ENCODE measurements at regions not wholly inside any gene's neighbourhood (a gene's known extent, or its start where the extent isn't known, plus 50 kb on each side); places are given as distances from the start of the nearest gene placed in this dataset.

DNA sequence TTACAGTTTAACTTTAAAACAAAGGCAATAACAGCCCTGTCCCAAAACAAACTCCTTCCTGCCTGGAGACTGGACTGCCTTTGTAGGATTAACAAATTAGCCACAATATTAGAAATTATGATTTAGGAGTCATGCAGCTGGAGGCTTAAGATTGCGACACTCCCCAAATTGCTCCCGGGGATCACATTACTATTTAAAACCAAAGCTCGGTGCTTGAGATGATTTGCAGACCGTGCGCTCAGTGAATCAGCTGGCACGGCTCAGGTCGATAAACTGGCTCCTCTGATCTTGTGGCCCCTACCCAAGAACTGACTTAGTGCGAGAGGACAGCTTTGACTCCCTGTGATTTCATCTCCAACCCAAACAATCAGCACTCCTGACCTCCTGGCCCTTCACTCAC lies 829.3 kb downstream of the NLGN4X start:
- TF ChIP-seq, protein P1, sequence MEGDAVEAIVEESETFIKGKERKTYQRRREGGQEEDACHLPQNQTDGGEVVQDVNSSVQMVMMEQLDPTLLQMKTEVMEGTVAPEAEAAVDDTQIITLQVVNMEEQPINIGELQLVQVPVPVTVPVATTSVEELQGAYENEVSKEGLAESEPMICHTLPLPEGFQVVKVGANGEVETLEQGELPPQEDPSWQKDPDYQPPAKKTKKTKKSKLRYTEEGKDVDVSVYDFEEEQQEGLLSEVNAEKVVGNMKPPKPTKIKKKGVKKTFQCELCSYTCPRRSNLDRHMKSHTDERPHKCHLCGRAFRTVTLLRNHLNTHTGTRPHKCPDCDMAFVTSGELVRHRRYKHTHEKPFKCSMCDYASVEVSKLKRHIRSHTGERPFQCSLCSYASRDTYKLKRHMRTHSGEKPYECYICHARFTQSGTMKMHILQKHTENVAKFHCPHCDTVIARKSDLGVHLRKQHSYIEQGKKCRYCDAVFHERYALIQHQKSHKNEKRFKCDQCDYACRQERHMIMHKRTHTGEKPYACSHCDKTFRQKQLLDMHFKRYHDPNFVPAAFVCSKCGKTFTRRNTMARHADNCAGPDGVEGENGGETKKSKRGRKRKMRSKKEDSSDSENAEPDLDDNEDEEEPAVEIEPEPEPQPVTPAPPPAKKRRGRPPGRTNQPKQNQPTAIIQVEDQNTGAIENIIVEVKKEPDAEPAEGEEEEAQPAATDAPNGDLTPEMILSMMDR (IDR thresholded peaks at IDR 0.05; ENCODE audit: extremely low read depth, insufficient read depth, missing control alignments) = no peak
- no peak for DNase-seq (ENCODE audit: low spot score)
- in situ Hi-C loops (cut with MboI; ENCODE audit: low pct_unique_long_range_greater_than_20kb, low sequenced_read_pairs, unreplicated experiment) = no loop called here

DNA sequence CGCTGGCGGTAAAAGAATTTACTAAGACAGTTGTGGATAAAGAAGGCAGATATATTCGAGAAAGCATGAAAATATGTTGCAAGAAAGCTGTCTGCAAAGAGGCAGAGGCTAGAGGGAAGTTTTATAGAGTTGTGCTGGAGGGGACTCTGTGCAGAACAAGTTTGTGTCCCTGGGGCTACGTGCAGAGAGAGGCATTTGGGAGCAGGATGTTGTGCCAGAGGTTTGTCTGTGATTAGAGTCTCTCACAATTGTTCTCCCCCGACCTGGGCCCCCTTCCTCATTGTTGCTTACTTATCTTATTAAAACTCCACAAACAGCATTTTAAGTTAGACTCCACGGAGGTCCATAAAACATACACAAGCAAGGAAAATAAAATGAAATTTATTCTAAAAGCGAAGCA lies 831.3 kb downstream of the NLGN4X start:
- TF ChIP-seq, protein P1 (IDR thresholded peaks at IDR 0.05; ENCODE audit: extremely low read depth, insufficient read depth, missing control alignments) = no peak
- DNase-seq (ENCODE audit: low spot score) = no peak
- in situ Hi-C loops (cut with MboI; ENCODE audit: low pct_unique_long_range_greater_than_20kb, low sequenced_read_pairs, unreplicated experiment) = no loop called here

DNA sequence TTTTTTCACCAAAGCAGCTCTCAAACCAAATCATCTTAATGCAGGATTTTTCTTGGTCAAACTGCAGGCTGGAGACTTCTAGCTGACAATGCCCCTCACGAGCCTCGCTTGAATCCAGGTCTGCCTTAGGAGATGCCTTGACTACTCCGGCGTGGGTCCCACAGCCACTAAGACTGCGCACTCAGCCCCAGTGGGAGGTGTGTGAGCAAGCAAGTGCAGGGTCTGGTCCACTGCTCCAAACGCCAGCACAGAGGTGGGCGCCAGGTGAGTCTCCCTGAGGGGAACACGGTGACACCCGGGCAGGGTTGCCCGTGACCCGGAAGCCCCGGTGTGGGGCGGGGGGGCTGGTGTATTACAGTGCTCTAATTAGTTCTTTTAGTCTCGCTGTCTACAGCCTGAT lies 838.3 kb downstream of the NLGN4X start:
- TF ChIP-seq, protein P1 (IDR thresholded peaks at IDR 0.05; ENCODE audit: extremely low read depth, insufficient read depth, missing control alignments) = no peak
- in situ Hi-C loops (cut with MboI; ENCODE audit: low pct_unique_long_range_greater_than_20kb, low sequenced_read_pairs, unreplicated experiment) = no loop called here
- no peak for DNase-seq (ENCODE audit: low spot score)

DNA sequence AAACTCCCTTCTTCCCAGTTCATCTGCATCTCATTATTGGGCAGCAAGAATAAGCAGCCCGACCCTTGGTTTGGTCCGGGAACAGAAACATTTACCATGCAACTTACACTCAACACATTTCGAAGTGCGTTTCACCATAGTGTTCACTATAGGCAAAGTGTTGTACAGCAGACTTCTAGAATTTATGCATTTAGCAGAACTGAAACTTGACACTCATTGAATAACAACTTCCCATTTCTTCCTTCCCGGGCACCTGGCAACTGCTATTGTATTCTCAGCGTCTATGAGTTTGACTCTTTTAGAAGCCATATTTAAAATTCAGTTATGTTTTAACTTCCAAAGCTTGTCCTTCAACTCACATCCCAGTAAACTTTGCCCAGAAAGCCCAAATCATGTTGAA lies 840.6 kb downstream of the NLGN4X start:
- in situ Hi-C loops (cut with MboI; ENCODE audit: low pct_unique_long_range_greater_than_20kb, low sequenced_read_pairs, unreplicated experiment) = no loop called here
- TF ChIP-seq, protein P1 (IDR thresholded peaks at IDR 0.05; ENCODE audit: extremely low read depth, insufficient read depth, missing control alignments) = no peak
- DNase-seq (ENCODE audit: low spot score) = no peak

DNA sequence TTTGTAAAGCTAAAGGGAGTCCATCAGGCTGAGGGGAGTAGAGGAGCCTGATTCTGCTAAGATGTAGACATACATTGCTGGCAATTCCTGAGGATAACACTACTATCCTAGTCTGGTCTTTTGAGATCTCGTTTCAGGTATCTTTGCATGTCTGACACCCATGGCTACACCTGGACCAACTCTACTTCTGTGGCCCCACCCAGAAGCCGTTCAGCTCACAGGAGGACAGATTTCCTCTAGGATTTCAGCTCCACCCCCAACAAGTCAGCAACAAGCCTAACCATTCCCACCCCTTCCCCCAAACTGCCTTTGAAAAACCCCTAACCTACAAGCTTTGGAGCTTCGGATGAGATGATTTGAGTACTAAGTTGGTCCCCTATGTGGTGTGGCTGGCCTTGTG lies 848.2 kb downstream of the NLGN4X start:
- DNase-seq (ENCODE audit: low spot score) = no peak
- TF ChIP-seq, protein P1 (IDR thresholded peaks at IDR 0.05; ENCODE audit: extremely low read depth, insufficient read depth, missing control alignments) = no peak
- in situ Hi-C loops (cut with MboI; ENCODE audit: low pct_unique_long_range_greater_than_20kb, low sequenced_read_pairs, unreplicated experiment) = no loop called here

DNA sequence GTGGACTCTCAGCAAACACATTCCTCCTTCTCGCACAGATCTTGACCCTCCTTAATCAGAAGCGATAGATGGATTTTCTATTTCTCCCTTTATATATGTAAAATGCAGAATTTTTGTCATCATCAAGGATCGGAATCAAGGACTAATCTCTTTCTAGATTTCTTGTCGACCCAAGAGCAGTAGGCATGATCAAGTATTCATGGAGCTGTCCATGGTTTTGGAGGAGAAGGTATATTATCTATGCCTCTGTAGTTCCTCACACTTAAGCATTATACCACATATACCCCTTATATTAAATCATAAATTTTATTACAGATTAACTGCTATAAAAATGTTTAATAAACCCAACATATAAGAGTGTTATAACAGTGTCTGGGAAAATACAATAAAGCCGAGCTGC lies 886.8 kb downstream of the NLGN4X start:
- TF ChIP-seq, protein P1 (IDR thresholded peaks at IDR 0.05; ENCODE audit: extremely low read depth, insufficient read depth, missing control alignments) = no peak
- in situ Hi-C loops (cut with MboI; ENCODE audit: low pct_unique_long_range_greater_than_20kb, low sequenced_read_pairs, unreplicated experiment) = no loop called here
- DNase-seq (ENCODE audit: low spot score) = no peak

DNA sequence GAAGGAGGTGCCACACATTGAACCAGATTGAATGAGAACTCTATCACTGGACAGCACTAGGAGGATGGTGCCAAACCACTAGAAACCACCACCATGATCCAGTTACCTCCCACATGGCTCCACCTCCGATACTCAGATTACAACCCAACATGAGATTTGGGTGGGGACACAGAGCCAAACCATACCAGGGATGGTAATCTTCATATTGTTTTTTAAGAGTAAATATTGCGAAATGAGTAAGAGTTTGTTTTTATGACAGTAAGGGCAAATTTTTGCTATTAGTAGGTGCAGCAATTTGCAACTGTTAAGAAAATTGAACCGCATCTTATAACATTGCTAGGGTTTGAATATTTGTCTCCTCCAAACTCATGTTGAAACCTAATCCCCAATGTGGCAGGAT lies 891.5 kb downstream of the NLGN4X start:
- in situ Hi-C loops (cut with MboI; ENCODE audit: low pct_unique_long_range_greater_than_20kb, low sequenced_read_pairs, unreplicated experiment) = no loop called here
- TF ChIP-seq, protein P1 (IDR thresholded peaks at IDR 0.05; ENCODE audit: extremely low read depth, insufficient read depth, missing control alignments) = no peak
- no peak for DNase-seq (ENCODE audit: low spot score)
